ENCODE measurements at regions not wholly inside any gene's neighbourhood (a gene's known extent, or its start where the extent isn't known, plus 50 kb on each side); places are given as distances from the start of the nearest gene placed in this dataset.

- no peak overlapping the region for H3K27ac ChIP-seq
- TF ChIP-seq CTCF (IDR thresholded peaks at IDR 0.05) (no peak), POLR2A (IDR thresholded peaks at IDR 0.05) (no peak)
- no peak overlapping the region for H3K4me3 ChIP-seq
- no peak for DNase-seq
- H3K4me1 ChIP-seq: no peaks in the 10 kb centered on the region
- no peaks in the 10 kb centered on the region for H3K9me3 ChIP-seq
- H3K36me3 ChIP-seq: no peaks in the 10 kb centered on the region
- H3K27me3 ChIP-seq: no peaks in the 10 kb centered on the region
Observed at GRCh38 chr9:107945961-107946360, 456.4 kb upstream of the KLF4 start.

GRCh38 chr9:107945493-107945892 is 455.9 kb upstream of the KLF4 start:
- H3K4me3 ChIP-seq: no peak overlapping the region
- no peaks in the 10 kb centered on the region for H3K27me3 ChIP-seq
- no peak for DNase-seq
- H3K27ac ChIP-seq: no peak overlapping the region
- TF ChIP-seq CTCF (IDR thresholded peaks at IDR 0.05): no peak
- TF ChIP-seq POLR2A (IDR thresholded peaks at IDR 0.05): no peak
- no peaks in the 10 kb centered on the region for H3K9me3 ChIP-seq
- no peaks in the 10 kb centered on the region for H3K36me3 ChIP-seq
- no peaks in the 10 kb centered on the region for H3K4me1 ChIP-seq

GRCh38 chr9:107944387-107944786 is 454.8 kb upstream of the KLF4 start:
- Histone ChIP-seq H3K27ac (no peak overlapping the region), H3K9me3 (no peaks in the 10 kb centered on the region), H3K27me3 (no peaks in the 10 kb centered on the region), H3K36me3 (no peaks in the 10 kb centered on the region), H3K4me1 (no peaks in the 10 kb centered on the region), H3K4me3 (no peak overlapping the region)
- no peak for DNase-seq
- TF ChIP-seq POLR2A (IDR thresholded peaks at IDR 0.05) (no peak), CTCF (IDR thresholded peaks at IDR 0.05) (no peak)

GRCh38 chr9:107943901-107944300 is 454.3 kb upstream of the KLF4 start:
- Histone ChIP-seq H3K27ac (no peak overlapping the region), H3K36me3 (no peaks in the 10 kb centered on the region)
- TF ChIP-seq POLR2A (IDR thresholded peaks at IDR 0.05): no peak
- no peak for TF ChIP-seq CTCF (IDR thresholded peaks at IDR 0.05)

GRCh38 chr9:107942856-107943255 is 453.3 kb upstream of the KLF4 start:
- no peak overlapping the region for H3K4me3 ChIP-seq
- no peaks in the 10 kb centered on the region for H3K4me1 ChIP-seq
- H3K27ac ChIP-seq: no peak overlapping the region
- TF ChIP-seq CTCF (IDR thresholded peaks at IDR 0.05) (no peak), POLR2A (IDR thresholded peaks at IDR 0.05) (no peak)
- H3K36me3 ChIP-seq: no peaks in the 10 kb centered on the region
- no peak for DNase-seq
- H3K27me3 ChIP-seq: no peaks in the 10 kb centered on the region
- no peaks in the 10 kb centered on the region for H3K9me3 ChIP-seq

More at GRCh38 chr9:107943901-107944300, 454.3 kb upstream of the KLF4 start:
- H3K4me1 ChIP-seq: no peaks in the 10 kb centered on the region
- DNase-seq: no peak
- H3K27me3 ChIP-seq: no peaks in the 10 kb centered on the region
- H3K4me3 ChIP-seq: no peak overlapping the region
- no peaks in the 10 kb centered on the region for H3K9me3 ChIP-seq

- no peaks in the 10 kb centered on the region for H3K27me3 ChIP-seq
- no peak for DNase-seq
- no peak for TF ChIP-seq POLR2A (IDR thresholded peaks at IDR 0.05)
- no peaks in the 10 kb centered on the region for H3K9me3 ChIP-seq
- H3K36me3 ChIP-seq: no peaks in the 10 kb centered on the region
- H3K27ac ChIP-seq: no peak overlapping the region
- H3K4me3 ChIP-seq: no peak overlapping the region
- H3K4me1 ChIP-seq: no peaks in the 10 kb centered on the region
Observed at GRCh38 chr9:107942291-107942690, 452.7 kb upstream of the KLF4 start.
